OCI-M2 (cell line): ENCODE measurements at regions not wholly inside any gene's neighbourhood (a gene's known extent, or its start where the extent isn't known, plus 50 kb on each side); places are given as distances from the start of the nearest gene placed in this dataset.
A peak's percentile ranks its signal among the peaks of the same experiment; 100 is the strongest.
"Not testable (repeated sequence)": the region's sequence is repeated elsewhere in the genome, so short reads cannot be mapped to it uniquely, and the experiment has no call there.

Source experiments
- DNase-seq: peaks from one replicate; lab custom pipeline; 2025; ENCODE audit not compliant: unreplicated experiment; lab: John Stamatoyannopoulos, UW

DNA sequence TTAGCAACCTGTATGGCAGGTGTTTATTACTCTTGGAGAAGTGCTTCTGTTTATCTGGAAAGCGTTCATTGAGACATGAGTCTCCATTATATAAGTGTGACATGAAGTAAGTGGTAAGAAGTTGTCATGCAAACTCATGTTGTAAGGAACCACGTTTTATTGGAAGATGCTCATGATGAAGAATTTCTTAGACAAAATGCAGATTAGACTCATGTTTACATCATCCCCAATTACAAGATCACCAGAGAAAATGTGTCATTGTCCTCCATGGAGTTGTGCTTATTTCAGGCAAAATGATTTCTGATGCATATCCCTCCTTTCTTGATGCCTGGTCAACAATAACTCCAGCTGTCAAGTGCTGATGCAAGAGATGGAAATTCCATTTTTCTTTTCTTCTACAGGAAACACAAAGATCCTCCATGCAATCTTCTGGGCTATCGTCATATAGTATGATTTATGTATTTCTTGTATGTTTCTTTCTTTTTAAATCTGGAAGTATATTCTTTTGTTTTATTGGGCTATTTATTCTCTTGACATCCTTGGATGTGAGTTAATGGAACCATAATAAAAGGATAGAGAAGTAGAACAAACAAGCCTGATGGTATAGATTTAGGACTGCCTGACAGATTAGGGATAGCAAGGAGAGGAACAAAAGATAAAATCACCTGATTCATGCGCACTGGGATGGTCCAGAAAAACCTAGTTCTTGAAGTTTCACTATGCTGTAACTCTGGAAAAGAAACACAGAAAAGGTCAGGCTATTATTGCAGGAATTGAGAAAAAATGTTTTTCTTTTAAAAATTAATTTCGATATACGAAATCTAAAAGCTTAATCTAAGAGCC, 50.7 kb upstream of the DIAPH3 start:
- DNase-seq, result no peak

DNA sequence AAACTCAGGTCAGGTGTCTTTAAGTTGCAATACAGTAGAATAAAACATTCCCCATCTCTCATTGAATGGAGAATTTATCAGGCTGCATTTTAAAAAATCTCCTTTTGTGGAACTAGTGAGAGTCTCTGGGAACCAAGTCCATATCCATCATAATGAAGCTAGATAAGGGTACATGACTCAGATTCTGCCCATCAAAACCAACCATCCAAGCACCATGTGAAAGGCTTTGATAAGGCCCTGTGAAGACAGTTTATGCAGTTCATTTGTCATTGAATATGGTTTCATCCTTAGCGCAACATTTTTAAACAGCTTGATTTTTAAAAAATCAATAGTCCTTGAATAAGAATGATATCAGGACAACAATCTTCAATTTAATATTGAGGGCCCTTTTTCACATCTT, 56.3 kb upstream of the DIAPH3 start:
- peak; percentile 7 for DNase-seq

DNA sequence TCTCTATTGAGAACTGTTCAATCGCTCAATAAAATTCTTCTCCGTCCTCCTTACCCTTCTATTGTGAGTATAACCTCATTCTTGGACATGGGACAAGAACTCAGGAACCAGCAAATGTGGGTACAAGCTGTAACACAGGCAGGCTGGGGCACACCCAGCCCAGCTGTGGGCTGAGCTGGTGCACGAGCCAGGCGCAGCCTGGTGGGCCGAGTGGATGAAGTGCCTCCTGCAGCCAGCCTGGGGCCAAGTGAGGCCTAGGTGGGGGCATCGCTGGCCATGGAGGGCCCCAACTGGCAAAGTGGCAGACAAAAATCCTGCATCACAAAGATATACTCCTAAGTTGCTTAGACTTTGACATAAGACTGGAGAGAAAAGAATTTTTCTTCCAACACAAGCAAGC, 57.9 kb upstream of the DIAPH3 start:
- no peak for DNase-seq

DNA sequence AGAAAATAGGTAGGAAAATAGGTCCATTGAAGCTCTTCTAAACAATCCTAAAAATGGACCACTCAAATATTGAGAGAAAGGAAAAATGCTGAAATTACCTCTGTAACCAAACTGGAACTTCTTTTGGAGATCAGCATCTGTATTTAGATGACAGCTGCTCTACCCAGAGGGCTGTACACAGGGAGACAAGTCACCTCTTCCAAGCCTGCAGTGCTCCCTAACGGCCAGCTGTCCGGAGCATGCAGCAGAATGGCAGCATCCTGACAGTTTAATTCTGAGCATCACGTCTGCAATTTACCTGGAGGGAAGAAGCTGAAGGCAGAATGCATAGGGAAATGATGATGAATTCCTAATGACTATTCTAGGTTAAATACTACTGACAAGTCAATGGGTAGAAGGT, 62.8 kb upstream of the DIAPH3 start:
- no peak for DNase-seq

DNA sequence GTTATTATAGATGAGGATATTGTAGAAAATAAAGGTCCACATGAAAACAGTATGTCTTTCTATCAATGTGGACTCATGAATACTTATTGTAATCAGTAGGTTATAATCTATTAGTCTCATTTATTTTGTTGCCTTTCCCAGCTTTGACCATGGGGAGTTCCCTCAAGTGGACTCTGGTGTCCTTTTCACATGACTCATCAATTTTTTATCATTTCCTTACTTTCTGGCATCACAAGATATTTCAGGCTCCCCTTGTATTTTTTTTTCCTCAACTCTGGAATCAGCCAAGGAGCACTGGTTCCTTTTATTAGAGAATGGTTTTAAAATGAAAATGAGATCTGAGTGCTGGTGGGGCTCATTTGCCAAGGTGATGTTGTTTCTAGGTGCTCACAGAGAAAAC, 63.4 kb upstream of the DIAPH3 start:
- no peak for DNase-seq

DNA sequence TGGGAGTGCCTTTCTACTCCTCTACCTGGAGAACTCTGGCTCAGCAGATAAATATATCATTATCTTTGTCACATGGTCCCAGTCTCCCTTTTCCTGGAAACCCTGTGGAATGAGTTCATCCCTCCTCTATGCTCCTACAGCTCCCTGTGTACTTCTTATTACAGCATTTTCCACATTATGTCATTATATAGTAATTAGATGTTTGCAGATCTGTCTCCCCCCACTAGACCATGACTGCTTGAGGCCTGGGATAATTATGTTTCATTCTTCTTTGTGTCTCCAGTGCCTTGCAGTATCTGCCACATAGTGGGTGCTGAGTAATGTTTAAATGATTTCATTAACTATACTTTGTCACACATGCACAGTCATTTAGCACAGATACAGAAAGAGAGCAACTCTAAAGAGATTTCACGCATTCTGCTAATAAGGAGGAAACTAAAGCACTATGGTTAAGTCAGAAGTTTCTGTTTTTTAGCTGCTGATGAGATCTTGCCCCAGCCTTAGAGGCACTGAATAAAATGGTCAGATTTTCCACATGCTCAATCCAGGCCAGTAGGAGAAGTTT, 66.1 kb upstream of the DIAPH3 start:
- no peak for DNase-seq

DNA sequence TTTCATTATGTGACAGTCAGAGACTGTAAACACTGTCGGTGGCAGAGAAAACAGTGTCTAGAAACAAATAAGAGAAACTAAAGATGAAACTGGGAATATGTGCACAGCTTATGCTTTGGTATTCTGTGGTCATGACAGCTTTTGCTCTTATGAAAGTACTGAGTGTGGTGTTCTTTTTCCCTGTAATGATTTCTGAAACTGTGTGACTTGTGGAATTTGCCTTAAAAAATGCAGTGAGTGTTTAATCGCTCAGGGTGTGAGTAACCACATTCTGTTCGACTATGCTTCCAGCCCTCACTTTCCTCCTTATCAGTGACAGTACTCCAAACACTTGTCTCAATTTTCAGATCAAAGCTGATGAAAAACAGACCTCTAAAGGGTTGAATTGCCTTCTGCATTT, 66.9 kb upstream of the DIAPH3 start:
- no peak for DNase-seq

DNA sequence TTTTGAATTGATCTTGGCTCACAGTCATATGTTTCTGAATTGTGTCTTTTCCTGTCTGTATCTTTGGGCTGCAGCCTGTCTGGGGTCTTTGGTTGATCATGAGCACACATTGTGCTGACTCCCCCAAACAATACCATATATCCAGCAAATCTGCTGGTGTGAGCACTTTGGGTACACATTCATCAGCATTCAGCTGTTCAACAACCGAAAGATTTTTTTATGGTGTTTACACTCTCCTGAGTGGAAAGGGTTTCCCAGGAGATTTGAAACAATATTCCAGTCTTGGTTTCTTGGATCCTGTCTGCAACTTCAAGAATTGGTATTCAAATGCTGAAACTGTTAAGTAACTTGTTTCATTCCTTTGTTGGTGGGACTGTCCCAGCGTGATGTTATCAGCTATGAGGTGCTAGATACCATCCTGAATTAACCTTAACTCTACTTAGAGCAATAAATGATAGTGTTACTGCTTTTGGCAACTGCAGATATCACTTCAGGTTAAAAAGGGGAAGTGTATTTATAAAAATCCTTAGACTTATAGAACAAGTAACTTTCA, 78.4 kb upstream of the DIAPH3 start:
- DNase-seq, result no peak

DNA sequence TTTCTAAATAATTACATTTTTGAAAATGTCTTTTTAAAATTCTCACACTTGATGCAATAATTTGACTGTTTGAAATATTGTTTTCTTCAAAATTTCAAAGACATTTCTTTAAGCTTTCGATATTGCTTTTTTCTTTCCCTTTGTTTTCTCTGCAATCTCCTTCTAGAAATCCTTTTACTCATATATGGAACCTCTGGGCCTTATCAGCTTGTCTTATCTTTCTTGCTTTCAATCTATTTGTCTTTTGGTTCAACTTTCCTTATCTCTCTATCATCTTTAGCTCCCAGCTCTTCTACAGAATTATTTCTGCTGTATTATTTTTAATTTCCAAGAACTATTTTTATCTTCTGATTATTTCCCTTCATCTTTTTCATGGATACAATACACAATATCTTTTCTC, 80.7 kb upstream of the DIAPH3 start:
- DNase-seq, result no peak

DNA sequence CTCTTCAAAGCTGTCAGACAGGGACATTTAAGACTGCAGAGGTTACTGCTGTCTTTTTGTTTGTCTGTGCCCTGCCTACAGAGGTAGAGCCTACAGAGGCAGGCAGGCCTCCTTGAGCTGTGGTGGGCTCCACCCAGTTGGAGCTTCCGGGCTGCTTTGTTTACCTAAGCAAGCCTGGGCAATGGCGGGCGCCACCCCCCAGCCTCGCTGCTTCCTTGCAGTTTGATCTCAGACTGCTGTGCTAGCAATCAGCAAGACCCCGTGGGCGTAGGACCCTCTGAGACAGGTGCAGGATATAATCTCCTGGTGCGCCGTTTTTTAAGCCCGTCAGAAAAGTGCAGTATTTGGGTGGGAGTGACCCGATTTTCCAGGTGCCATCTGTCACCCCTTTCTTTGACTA, 87.7 kb upstream of the DIAPH3 start:
- not testable (repeated sequence) for DNase-seq

DNA sequence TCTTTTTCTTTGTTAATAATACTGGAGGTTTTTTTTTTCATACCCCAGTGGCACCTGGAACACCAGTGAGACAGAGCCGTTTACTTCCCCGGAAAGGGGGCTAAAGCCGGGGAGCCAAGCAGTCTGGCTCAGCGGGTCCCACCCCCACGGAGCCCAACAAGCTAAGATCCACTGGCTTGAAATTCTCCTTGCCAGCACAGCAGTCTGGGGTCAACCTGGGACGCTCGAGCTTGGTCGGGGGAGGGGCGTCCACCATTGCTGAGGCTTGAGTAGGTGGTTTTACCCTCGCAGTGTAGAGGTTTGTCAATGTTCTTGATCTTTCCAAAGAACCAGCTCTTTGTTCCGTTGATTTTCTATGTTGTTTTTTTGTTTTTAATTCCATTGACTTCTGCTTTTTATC, 94.6 kb upstream of the DIAPH3 start:
- no peak for DNase-seq

DNA sequence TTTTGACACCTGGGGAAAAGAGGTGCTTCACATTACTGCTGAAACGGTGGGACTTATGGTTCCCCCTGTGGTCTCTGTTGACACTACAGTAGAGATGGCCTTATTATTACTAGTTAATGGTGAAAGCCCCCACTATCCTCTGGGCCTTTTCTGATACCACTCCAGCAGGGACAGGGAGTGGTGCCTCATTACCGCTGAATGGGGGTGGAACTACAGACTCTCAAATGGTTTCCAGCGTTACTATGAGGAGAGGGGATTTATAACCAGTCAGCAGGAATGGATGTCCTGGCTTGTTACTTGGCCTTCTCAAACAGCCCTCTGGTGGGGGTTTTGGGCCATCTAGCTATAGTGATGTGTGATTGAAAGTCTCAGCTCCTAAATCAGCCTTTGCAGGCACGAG, 96.7 kb upstream of the DIAPH3 start:
- no peak for DNase-seq

DNA sequence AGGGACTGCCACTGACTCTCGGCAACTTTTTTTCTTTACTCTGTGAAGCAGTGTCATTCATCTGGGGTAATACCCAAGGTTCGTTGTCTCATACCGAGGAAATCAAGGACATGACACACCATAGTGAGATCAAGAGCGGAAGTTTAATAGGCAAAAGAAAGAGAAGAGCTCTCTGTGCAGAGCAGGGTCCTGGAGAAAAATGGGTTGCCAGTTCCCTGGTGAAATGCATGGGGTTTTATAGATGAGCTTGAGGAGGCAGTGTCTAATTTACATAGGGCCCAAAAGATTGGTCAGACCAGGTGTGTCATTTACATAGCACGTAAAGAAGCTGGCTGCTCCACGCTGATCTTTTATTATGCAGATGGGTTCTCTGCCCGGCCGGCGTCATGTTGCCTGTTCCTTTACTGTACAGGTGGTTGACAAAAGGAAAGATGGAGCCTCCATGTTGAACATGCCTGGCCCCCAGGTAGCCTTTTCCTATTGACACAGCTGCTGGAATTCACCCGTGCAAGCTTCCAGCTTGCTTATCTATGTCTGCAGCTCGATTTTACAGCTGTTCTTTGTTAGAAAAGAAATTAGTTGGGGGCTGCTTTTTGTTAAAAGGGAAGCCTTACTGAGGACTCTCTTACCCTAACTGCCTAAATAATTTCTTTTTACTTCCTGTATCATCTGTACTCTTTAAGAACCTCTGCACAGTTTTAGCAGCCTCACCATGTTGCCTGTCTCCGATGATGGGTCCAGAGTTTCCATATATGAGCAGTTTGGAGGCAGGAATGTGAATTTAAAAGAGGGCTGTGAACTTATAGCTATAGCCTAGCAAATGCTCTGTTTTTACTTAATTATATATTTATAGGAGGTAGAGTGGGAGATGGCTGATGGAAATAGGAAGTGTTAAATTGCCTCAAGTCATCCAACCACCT, 98.0 kb upstream of the DIAPH3 start:
- no peak for DNase-seq

DNA sequence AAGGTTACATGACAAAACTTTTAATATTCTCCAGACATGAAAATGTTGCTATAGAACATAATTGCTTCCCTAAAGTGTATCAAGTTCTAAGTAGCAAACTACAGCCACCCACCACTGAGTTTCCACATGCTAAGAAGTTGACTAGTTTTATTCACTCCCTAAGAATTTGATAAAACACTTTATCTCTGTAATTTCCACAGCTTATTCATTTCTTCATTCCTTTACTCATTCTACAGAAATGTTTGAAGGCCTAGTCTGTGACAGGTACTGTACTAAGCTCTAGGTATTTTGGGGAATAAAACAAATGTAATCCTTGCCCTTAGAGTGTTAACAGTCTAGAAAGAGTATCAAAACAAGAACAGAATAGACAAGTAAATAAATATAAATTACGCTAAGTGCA, 101.8 kb upstream of the DIAPH3 start:
- no peak for DNase-seq

DNA sequence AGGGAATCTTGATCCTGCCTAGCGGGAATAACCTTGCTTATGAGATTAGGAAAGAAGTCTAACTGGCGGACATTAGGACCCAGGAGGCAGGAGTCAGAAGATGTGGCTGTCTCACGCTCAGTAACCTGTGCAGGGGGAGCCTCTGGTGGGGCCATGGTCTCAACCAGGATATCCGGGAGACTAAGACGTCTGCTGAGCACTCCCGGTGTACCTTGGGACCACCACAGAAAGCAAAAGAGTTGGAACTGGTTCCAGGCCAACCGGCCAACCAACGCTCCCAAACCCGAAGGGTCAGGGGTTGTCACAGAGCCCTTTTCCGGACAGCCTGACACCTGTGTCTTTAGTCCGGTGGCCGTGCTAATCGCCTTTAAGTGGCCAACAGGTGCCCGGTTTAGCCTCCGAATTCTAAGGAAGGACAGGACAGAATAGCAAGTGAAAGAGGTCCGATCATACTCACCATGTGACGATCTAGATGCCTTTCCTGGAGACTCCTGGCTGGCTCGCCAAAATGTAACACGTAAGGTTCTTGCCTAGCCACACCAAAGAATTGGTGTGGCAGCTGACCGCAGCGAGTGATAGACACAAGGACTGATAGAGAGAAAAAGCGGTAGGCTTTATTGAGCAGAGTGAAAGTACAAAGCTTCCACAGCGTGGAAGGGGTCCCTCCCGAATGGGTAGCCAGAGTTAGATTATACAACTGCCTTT, 103.9 kb upstream of the DIAPH3 start:
- no peak for DNase-seq

DNA sequence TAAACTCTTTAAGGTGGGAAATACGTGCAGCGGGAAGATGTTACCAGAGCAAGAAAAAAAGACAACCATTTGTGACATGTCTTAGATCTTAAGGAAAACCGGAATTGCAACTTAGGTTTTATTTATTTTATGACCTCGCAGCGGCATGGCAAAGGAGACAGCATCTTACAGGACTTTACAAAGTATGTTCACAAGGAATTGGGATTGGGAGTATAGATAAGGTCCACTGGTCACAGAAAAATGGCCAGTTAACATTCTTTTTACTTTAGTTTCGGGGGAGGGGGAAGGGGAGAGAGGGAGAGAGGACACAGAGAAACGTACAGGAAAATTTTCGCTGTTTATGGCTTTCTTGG, 104.5 kb upstream of the DIAPH3 start:
- DNase-seq, result no peak

DNA sequence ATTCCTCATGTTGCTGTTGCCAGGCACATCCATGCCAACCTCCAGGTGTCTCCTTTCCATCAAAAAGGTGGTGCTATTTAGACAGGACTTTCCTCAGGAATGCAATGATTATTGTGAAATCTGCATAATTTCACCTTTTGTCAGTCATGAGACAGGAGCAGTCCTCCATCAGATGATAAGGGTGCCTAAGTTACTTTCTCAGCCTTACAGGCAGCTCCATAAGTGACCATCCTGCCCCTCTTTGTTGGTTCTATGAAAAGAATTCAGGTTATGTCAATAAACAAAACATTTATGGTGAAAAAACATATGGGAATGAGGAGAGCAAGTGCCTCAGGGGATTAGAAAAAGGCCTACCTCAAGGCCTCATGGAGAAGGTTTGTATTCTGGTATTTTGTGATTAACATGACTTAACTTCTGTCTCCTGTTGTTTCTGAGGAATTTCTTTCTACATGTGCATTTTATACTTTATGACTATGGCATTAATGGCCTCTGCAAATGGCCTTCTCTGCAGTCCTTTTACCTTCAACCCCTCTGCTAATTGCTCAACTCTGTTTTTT, 110.3 kb upstream of the DIAPH3 start:
- DNase-seq, result no peak

DNA sequence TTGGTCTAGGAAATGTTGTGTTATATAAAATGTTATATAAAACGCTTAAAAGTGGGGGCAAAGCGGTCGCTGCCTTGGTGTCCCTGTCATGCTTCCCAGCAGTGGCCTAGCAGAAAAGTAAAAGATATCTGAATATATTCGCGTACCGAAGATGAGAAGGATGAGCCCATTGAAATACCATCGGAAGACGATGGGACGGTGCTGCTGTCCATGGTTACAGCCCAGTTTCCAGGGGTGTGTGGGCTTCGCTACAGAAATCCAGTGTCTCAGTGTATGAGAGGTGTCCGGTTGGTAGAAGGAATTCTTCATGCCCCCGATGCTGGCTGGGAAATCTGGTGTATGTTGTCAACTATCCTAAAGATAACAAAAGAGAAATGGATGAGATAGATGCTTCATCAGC, 110.9 kb upstream of the DIAPH3 start:
- no peak for DNase-seq

DNA sequence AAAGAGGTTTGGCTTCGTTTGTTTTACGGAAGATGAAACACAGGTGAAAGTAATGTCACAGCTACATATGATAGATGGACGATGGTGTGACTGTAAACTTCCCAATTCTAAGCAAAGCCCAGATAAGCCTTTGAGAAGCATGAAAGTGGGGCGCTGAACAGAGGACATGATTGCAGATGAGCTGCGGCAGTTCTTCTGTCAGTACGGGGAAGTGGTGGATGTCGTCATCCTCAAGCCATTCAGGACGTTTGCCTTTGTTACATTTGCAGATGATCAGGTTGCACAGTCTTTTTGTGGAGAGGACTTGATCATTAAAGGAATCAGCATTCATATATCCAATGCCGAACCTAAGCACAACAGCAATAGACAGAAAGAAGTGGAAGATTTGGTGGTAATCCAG, 111.5 kb upstream of the DIAPH3 start:
- DNase-seq, result no peak

DNA sequence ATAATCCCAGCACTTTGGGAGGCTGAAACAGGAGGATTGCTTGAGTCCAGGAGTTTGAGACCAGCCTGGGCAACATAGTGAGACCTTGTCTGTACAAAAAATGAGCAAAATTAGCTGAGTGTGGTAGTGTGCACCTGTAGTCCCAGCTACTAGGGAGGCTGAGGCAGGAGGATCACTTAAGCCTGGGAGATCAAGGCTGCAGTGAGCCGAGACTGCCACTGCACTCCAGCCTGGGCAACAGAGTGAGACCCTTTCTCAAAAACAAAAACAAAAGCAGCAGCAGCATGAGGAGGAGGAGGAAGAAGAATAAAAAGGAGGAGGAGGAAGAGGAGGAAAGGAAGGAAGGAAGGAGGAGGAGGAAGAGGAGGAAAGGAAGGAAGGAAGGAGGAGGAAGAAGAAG, 116.5 kb upstream of the TDRD3 start:
- DNase-seq, result not testable (repeated sequence)

DNA sequence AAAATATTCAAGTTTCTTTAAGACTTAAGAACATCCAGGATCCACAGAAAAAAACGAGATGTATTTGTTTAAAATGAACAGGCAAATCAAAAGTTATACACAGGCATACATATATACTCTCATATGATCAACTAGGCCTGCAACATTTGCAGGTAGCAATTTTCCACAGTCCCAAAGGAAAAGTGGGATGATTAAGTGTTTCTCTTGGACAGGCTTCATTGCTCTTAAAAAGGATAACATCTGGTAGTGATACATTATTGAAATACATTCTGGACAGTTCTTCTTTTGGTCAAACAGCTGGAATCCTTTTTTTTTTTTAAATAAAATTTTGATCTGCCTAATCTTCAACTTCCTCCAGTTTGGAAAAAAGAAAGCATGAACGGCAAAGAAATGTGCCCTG, 114.8 kb upstream of the TDRD3 start:
- no peak for DNase-seq
